Fibroblast of the conjunctiva (primary cell): ENCODE measurements at regions not wholly inside any gene's neighbourhood (a gene's known extent, or its start where the extent isn't known, plus 50 kb on each side); places are given as distances from the start of the nearest gene placed in this dataset.
A peak's percentile ranks its signal among the peaks of the same experiment; 100 is the strongest.
"Not testable (repeated sequence)": the region's sequence is repeated elsewhere in the genome, so short reads cannot be mapped to it uniquely, and the experiment has no call there.

Experiments used
- DNase-seq: peaks from one replicate; pipeline ENCODE4 v3.0.0-alpha.2; 2010; ENCODE audit warnings: low read depth

GRCh38 chr6:134398453-134398852, 80.5 kb upstream of the SGK1 start:
- no peak for DNase-seq

GRCh38 chr6:134397676-134398075, 79.8 kb upstream of the SGK1 start:
- no peak for DNase-seq

- DNase-seq: no peak
Measured at GRCh38 chr6:134394905-134395304, 77.0 kb upstream of the SGK1 start.

GRCh38 chr6:134394208-134394607, 76.3 kb upstream of the SGK1 start:
- DNase-seq: no peak

- DNase-seq: no peak
Measured at GRCh38 chr6:134391205-134391604, 73.3 kb upstream of the SGK1 start.

- no peak for DNase-seq
Measured at GRCh38 chr6:134389658-134390057, 71.7 kb upstream of the SGK1 start.

- DNase-seq: no peak
Measured at GRCh38 chr6:134389129-134389528, 71.2 kb upstream of the SGK1 start.

- DNase-seq: not testable (repeated sequence)
Measured at GRCh38 chr6:134386482-134386881, 68.6 kb upstream of the SGK1 start.

- DNase-seq: no peak
Measured at GRCh38 chr6:134381959-134382358, 64.0 kb upstream of the SGK1 start.

GRCh38 chr6:134379599-134379998, 61.7 kb upstream of the SGK1 start:
- DNase-seq: no peak

GRCh38 chr6:134379076-134379475, 61.2 kb upstream of the SGK1 start:
- no peak for DNase-seq

GRCh38 chr6:134378426-134378825, 60.5 kb upstream of the SGK1 start:
- DNase-seq: no peak

GRCh38 chr6:134376785-134377184, 58.9 kb upstream of the SGK1 start:
- no peak for DNase-seq

GRCh38 chr6:134375220-134375580, 57.3 kb upstream of the SGK1 start:
- DNase-seq: no peak

GRCh38 chr6:134374491-134375219, 56.7 kb upstream of the SGK1 start:
- peak; percentile 27 for DNase-seq

GRCh38 chr6:134373993-134374392, 56.1 kb upstream of the SGK1 start:
- DNase-seq: no peak

GRCh38 chr6:134373282-134373922, 55.5 kb upstream of the SGK1 start:
- peak; percentile 72 for DNase-seq

- DNase-seq: peak; percentile 62
Measured at GRCh38 chr6:134372603-134373281, 54.8 kb upstream of the SGK1 start.

- no peak for DNase-seq
Measured at GRCh38 chr6:134368670-134369069, 50.8 kb upstream of the SGK1 start.
